ENCODE measurements at regions not wholly inside any gene's neighbourhood (a gene's known extent, or its start where the extent isn't known, plus 50 kb on each side); places are given as distances from the start of the nearest gene placed in this dataset.

GRCh38 chr3:193754719-193755118 lies 161.7 kb downstream of the OPA1 start:
- Histone ChIP-seq H3K36me3 (ENCODE audit: control insufficient read depth, insufficient read depth, low read length) (no peaks in the 10 kb centered on the region), H3K27me3 (ENCODE audit: control insufficient read depth, insufficient read depth, low read length) (no peaks in the 10 kb centered on the region), H3K9ac (ENCODE audit: low read length) (no peak overlapping the region), H3K27ac (ENCODE audit: low read depth, low read length) (no peak overlapping the region), H3K4me3 (ENCODE audit: low read depth, low read length) (no peak overlapping the region), H3K4me1 (ENCODE audit: control insufficient read depth, insufficient read depth, low read length) (no peaks in the 10 kb centered on the region), H3K9me3 (ENCODE audit: control insufficient read depth, insufficient read depth, low read depth, low read length) (peaks cover 42% of the 10 kb centered on the region)

- Histone ChIP-seq H3K9me3 (ENCODE audit: control insufficient read depth, insufficient read depth, low read depth, low read length) (peaks cover 45% of the 10 kb centered on the region), H3K4me3 (ENCODE audit: low read depth, low read length) (no peak overlapping the region), H3K4me1 (ENCODE audit: control insufficient read depth, insufficient read depth, low read length) (no peaks in the 10 kb centered on the region), H3K36me3 (ENCODE audit: control insufficient read depth, insufficient read depth, low read length) (no peaks in the 10 kb centered on the region), H3K9ac (ENCODE audit: low read length) (no peak overlapping the region), H3K27me3 (ENCODE audit: control insufficient read depth, insufficient read depth, low read length) (no peaks in the 10 kb centered on the region), H3K27ac (ENCODE audit: low read depth, low read length) (no peak overlapping the region)
Observed at GRCh38 chr3:193756536-193756935, 163.5 kb downstream of the OPA1 start.

- H3K27me3 ChIP-seq (ENCODE audit: control insufficient read depth, insufficient read depth, low read length), result no peaks in the 10 kb centered on the region
- no peak overlapping the region for H3K27ac ChIP-seq (ENCODE audit: low read depth, low read length)
- H3K9me3 ChIP-seq (ENCODE audit: control insufficient read depth, insufficient read depth, low read depth, low read length), result peaks cover 45% of the 10 kb centered on the region
- H3K36me3 ChIP-seq (ENCODE audit: control insufficient read depth, insufficient read depth, low read length), result no peaks in the 10 kb centered on the region
- no peak overlapping the region for H3K4me3 ChIP-seq (ENCODE audit: low read depth, low read length)
- H3K9ac ChIP-seq (ENCODE audit: low read length), result no peak overlapping the region
- H3K4me1 ChIP-seq (ENCODE audit: control insufficient read depth, insufficient read depth, low read length), result no peaks in the 10 kb centered on the region
Observed at GRCh38 chr3:193757457-193757856, 164.4 kb downstream of the OPA1 start.

- H3K9me3 ChIP-seq (ENCODE audit: control insufficient read depth, insufficient read depth, low read depth, low read length), result peaks cover 21% of the 10 kb centered on the region
- H3K27me3 ChIP-seq (ENCODE audit: control insufficient read depth, insufficient read depth, low read length), result no peaks in the 10 kb centered on the region
- H3K27ac ChIP-seq (ENCODE audit: low read depth, low read length), result no peak overlapping the region
- no peak overlapping the region for H3K9ac ChIP-seq (ENCODE audit: low read length)
- H3K4me1 ChIP-seq (ENCODE audit: control insufficient read depth, insufficient read depth, low read length), result no peaks in the 10 kb centered on the region
- no peaks in the 10 kb centered on the region for H3K36me3 ChIP-seq (ENCODE audit: control insufficient read depth, insufficient read depth, low read length)
- no peak overlapping the region for H3K4me3 ChIP-seq (ENCODE audit: low read depth, low read length)
Observed at GRCh38 chr3:193761969-193762368, 169.0 kb downstream of the OPA1 start.

- H3K4me3 ChIP-seq (ENCODE audit: low read depth, low read length), result no peak overlapping the region
- H3K36me3 ChIP-seq (ENCODE audit: control insufficient read depth, insufficient read depth, low read length), result no peaks in the 10 kb centered on the region
- H3K4me1 ChIP-seq (ENCODE audit: control insufficient read depth, insufficient read depth, low read length), result no peaks in the 10 kb centered on the region
- peaks cover 14% of the 10 kb centered on the region; the same call in 1 of the 2 replicates for H3K9me3 ChIP-seq (ENCODE audit: control insufficient read depth, insufficient read depth, low read depth, low read length)
- no peaks in the 10 kb centered on the region for H3K27me3 ChIP-seq (ENCODE audit: control insufficient read depth, insufficient read depth, low read length)
- H3K9ac ChIP-seq (ENCODE audit: low read length), result no peak overlapping the region
- no peak overlapping the region for H3K27ac ChIP-seq (ENCODE audit: low read depth, low read length)
Observed at GRCh38 chr3:193762657-193763056, 169.6 kb downstream of the OPA1 start.

GRCh38 chr3:193764959-193765358 lies 172.0 kb downstream of the OPA1 start:
- Histone ChIP-seq H3K9me3 (ENCODE audit: control insufficient read depth, insufficient read depth, low read depth, low read length) (peaks cover under 1% of the 10 kb centered on the region; the same call in 1 of the 2 replicates), H3K4me1 (ENCODE audit: control insufficient read depth, insufficient read depth, low read length) (no peaks in the 10 kb centered on the region), H3K9ac (ENCODE audit: low read length) (no peak overlapping the region), H3K4me3 (ENCODE audit: low read depth, low read length) (no peak overlapping the region), H3K36me3 (ENCODE audit: control insufficient read depth, insufficient read depth, low read length) (no peaks in the 10 kb centered on the region), H3K27me3 (ENCODE audit: control insufficient read depth, insufficient read depth, low read length) (no peaks in the 10 kb centered on the region), H3K27ac (ENCODE audit: low read depth, low read length) (no peak overlapping the region)

GRCh38 chr3:193767353-193768069 lies 174.5 kb downstream of the OPA1 start:
- Histone ChIP-seq H3K4me3 (ENCODE audit: low read depth, low read length) (no peak overlapping the region), H3K9ac (ENCODE audit: low read length) (no peak overlapping the region), H3K27me3 (ENCODE audit: control insufficient read depth, insufficient read depth, low read length) (no peaks in the 10 kb centered on the region), H3K4me1 (ENCODE audit: control insufficient read depth, insufficient read depth, low read length) (no peaks in the 10 kb centered on the region), H3K36me3 (ENCODE audit: control insufficient read depth, insufficient read depth, low read length) (no peaks in the 10 kb centered on the region), H3K9me3 (ENCODE audit: control insufficient read depth, insufficient read depth, low read depth, low read length) (no peaks in the 10 kb centered on the region; the same call in 1 of the 2 replicates), H3K27ac (ENCODE audit: low read depth, low read length) (no peak overlapping the region)

- H3K4me1 ChIP-seq (ENCODE audit: control insufficient read depth, insufficient read depth, low read length), result no peaks in the 10 kb centered on the region
- H3K4me3 ChIP-seq (ENCODE audit: low read depth, low read length), result no peak overlapping the region
- no peak overlapping the region for H3K9ac ChIP-seq (ENCODE audit: low read length)
- H3K36me3 ChIP-seq (ENCODE audit: control insufficient read depth, insufficient read depth, low read length), result no peaks in the 10 kb centered on the region
- no peaks in the 10 kb centered on the region for H3K27me3 ChIP-seq (ENCODE audit: control insufficient read depth, insufficient read depth, low read length)
- H3K9me3 ChIP-seq (ENCODE audit: control insufficient read depth, insufficient read depth, low read depth, low read length), result no peaks in the 10 kb centered on the region; the same call in 1 of the 2 replicates
- H3K27ac ChIP-seq (ENCODE audit: low read depth, low read length), result no peak overlapping the region
Observed at GRCh38 chr3:193768070-193768394, 175.0 kb downstream of the OPA1 start.

- no peak overlapping the region for H3K27ac ChIP-seq (ENCODE audit: low read depth, low read length)
- H3K27me3 ChIP-seq (ENCODE audit: control insufficient read depth, insufficient read depth, low read length), result peaks cover 14% of the 10 kb centered on the region
- no peaks in the 10 kb centered on the region for H3K4me1 ChIP-seq (ENCODE audit: control insufficient read depth, insufficient read depth, low read length)
- no peak overlapping the region for H3K9ac ChIP-seq (ENCODE audit: low read length)
- no peaks in the 10 kb centered on the region for H3K36me3 ChIP-seq (ENCODE audit: control insufficient read depth, insufficient read depth, low read length)
- H3K4me3 ChIP-seq (ENCODE audit: low read depth, low read length), result no peak overlapping the region
- no peaks in the 10 kb centered on the region; the same call in 1 of the 2 replicates for H3K9me3 ChIP-seq (ENCODE audit: control insufficient read depth, insufficient read depth, low read depth, low read length)
Observed at GRCh38 chr3:193769437-193769836, 176.4 kb downstream of the OPA1 start.

GRCh38 chr3:193771011-193771652 lies 178.1 kb downstream of the OPA1 start:
- H3K9me3 ChIP-seq (ENCODE audit: control insufficient read depth, insufficient read depth, low read depth, low read length), result no peaks in the 10 kb centered on the region
- H3K36me3 ChIP-seq (ENCODE audit: control insufficient read depth, insufficient read depth, low read length), result no peaks in the 10 kb centered on the region
- H3K27ac ChIP-seq (ENCODE audit: low read depth, low read length), result no peak overlapping the region
- H3K9ac ChIP-seq (ENCODE audit: low read length), result no peak overlapping the region
- no peak overlapping the region for H3K4me3 ChIP-seq (ENCODE audit: low read depth, low read length)
- H3K4me1 ChIP-seq (ENCODE audit: control insufficient read depth, insufficient read depth, low read length), result peaks cover 14% of the 10 kb centered on the region
- peaks cover 18% of the 10 kb centered on the region for H3K27me3 ChIP-seq (ENCODE audit: control insufficient read depth, insufficient read depth, low read length)

- H3K36me3 ChIP-seq (ENCODE audit: control insufficient read depth, insufficient read depth, low read length), result no peaks in the 10 kb centered on the region
- H3K9ac ChIP-seq (ENCODE audit: low read length), result no peak overlapping the region
- H3K27me3 ChIP-seq (ENCODE audit: control insufficient read depth, insufficient read depth, low read length), result peaks cover 18% of the 10 kb centered on the region
- H3K4me1 ChIP-seq (ENCODE audit: control insufficient read depth, insufficient read depth, low read length), result peaks cover 21% of the 10 kb centered on the region
- H3K27ac ChIP-seq (ENCODE audit: low read depth, low read length), result no peak overlapping the region
- H3K9me3 ChIP-seq (ENCODE audit: control insufficient read depth, insufficient read depth, low read depth, low read length), result no peaks in the 10 kb centered on the region
- H3K4me3 ChIP-seq (ENCODE audit: low read depth, low read length), result no peak overlapping the region
Observed at GRCh38 chr3:193771653-193772421, 178.8 kb downstream of the OPA1 start.
